Activated CD4-positive, alpha-beta T cell treated with anti-CD3 and anti-CD28 coated beads, Interleukin-2, amount 50 U/mL, for 48 hours (primary cell): ENCODE measurements at regions not wholly inside any gene's neighbourhood (a gene's known extent, or its start where the extent isn't known, plus 50 kb on each side); places are given as distances from the start of the nearest gene placed in this dataset.

Source experiments
- DNase-seq, 2 experiments: peaks; one replicate each; pipeline ENCODE4 v3.0.0-alpha.2; 2020

DNA sequence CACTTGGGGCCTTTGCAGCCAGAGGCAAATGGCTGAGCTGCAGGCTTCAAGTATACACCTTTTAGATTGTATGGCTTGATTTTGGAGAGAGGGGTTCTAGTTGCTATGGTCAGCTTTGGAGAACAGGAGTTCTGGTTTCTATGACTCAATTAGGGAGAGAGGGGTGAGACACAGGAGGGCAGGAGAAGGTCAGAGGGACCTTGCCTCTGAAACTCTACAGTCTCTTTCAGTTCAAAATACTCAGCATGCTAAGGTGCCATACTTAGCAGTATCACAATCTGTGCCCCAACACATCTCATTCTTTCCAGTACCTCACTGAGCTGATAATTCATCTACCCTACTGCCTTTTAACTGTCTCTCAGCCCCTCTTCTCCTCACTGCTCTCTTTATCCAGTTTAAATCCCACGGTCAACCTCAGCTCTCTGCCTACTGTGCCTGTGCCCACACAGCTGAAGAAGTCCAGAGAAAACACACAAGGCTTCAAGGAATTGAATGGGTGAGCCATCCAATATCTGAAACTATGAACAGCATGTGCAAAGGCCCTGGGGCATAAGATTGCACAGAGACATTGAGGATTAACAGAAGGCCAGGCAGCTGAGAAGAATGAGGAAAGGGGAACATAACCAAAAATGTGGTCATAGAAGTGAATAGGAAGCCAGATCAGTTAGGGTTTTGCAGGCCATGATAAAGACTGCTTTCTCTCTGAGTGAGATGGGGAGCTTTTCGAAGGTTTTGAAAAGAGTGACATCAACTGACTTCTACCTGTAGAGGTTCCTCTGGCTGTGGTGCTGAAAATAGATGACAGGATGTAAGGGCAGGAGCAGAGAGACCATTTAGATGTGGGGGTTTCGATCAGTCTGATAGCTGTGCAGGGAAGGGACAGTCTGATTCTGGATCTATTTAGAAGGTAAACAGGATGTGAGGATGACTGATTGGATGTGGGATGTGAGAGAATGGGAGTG lies 54.5 kb upstream of the C3orf80 start:
- DNase-seq, result no peak

DNA sequence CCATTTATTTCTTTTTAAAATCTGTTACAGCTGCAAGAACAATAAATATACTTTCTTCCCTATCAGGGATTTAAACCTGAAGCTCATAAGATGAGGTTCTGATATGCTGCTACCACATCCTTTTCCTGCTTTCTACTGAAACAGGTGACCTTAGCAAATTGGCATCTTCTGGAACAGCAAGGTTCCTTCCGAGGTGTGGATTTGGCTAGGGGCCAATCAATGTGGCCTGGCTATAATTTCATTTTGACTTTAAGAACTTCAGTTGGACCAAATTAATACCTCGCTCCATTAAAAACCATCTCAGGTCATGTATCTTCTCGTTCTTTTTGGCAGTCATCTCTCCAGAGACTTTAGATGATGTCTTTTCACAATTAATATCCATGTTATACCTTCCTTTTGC lies 53.4 kb upstream of the C3orf80 start:
- DNase-seq, result no peak

DNA sequence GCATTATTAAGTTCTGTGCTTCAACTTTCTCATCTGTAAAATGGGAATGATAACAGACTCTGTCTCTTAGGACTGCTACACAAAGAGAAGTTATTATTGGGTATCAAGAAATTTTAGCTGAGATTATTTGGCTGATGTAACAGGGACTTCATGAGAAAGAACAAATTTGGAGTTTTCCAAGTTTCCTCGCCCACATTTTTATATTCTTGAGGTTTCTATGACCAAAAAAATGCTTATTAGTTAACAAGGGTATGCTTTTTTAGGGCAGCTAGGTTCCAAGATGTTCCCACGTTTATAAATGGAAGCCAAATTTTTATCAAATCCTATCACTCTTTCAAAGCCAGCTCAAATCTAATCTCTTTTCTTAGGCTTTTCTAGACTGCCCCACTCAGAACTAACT lies 50.6 kb upstream of the C3orf80 start:
- DNase-seq, result no peak
